Tibial artery (tissue), 4 donors: ENCODE measurements at regions not wholly inside any gene's neighbourhood (a gene's known extent, or its start where the extent isn't known, plus 50 kb on each side); places are given as distances from the start of the nearest gene placed in this dataset.

Experiments
- DNase-seq, 2 donors: peaks; one replicate each; pipeline ENCODE4 v3.0.0-alpha.2; 2019
- H3K27ac ChIP-seq, 2 donors: fragments of 200-600 bp; sonication (generic) in 1 of 2; 1 replicate in 1 of 2; 2 replicates in 1 of 2; pipeline ENCODE4 v1.5.1; 2018 to 2019; ENCODE audit warnings: mild to moderate bottlenecking in 1 of 2
- H3K27me3 ChIP-seq, 2 donors: fragments of 200-600 bp; sonication (generic) in 1 of 2; one replicate each; pipeline versions ENCODE4 v1.5.1 to v1.6.0; 2016 to 2019
- H3K36me3 ChIP-seq, 3 donors: fragments of 200-600 bp; sonication (generic) in 2 of 3; one replicate each; pipeline ENCODE4 v1.5.1; 2016 to 2019; ENCODE audit warnings: mild to moderate bottlenecking in 2 of 3
- H3K4me1 ChIP-seq, 4 donors: fragments of 200-600 bp; sonication (generic) in 2 of 4; 1 replicate in 3 of 4; 2 replicates in 1 of 4; pipeline ENCODE4 v1.5.1; 2016 to 2019
- H3K4me3 ChIP-seq, 2 donors: fragments of 200-600 bp; sonication (generic) in 1 of 2; 1 replicate in 1 of 2; 2 replicates in 1 of 2; pipeline ENCODE4 v1.5.1; 2018 to 2019; ENCODE audit warnings: mild to moderate bottlenecking in 2 of 2
- H3K9me3 ChIP-seq, 3 donors: fragments of 200-600 bp; sonication (generic) in 1 of 3; one replicate each; pipeline ENCODE4 v1.5.1; 2016 to 2019
- CTCF ChIP-seq, 2 experiments: fragments of 200-600 bp in 1 of 2; fragments of 450-650 bp in 1 of 2; IDR thresholded peaks; one replicate each; pipeline ENCODE4 v1.5.1; 2017 to 2019; ENCODE audit warnings: antibody characterized with exemption in 2 of 2, mild to moderate bottlenecking in 1 of 2, moderate library complexity in 1 of 2
- intact Hi-C: fragments of 100-400 bp; cut with DNase I; formaldehyde crosslinking; loops from one replicate; pipeline ENCODE4 v1.15.0; 2023; ENCODE audit warnings: low total_unique reads

- no peaks in the 10 kb centered on the region for H3K9me3 ChIP-seq
- H3K27ac ChIP-seq = no peak overlapping the region
- no peak for DNase-seq
- H3K27me3 ChIP-seq = peaks cover 0 to 90% of the 10 kb centered on the region in 2 donors
- no peak for TF ChIP-seq CTCF (IDR thresholded peaks at IDR 0.05)
- peaks cover 0 to 9% (median 6%) of the 10 kb centered on the region in 4 donors for H3K4me1 ChIP-seq
- no peak overlapping the region for H3K4me3 ChIP-seq
- intact Hi-C loops = no loop called here
- no peaks in the 10 kb centered on the region for H3K36me3 ChIP-seq
Observed at GRCh38 chr17:49910858-49911204, 58.2 kb upstream of the DLX4 start.

- no peak for TF ChIP-seq CTCF (IDR thresholded peaks at IDR 0.05)
- no peak overlapping the region for H3K27ac ChIP-seq
- no peak overlapping the region for H3K4me3 ChIP-seq
- no peaks in the 10 kb centered on the region for H3K9me3 ChIP-seq
- no peak for DNase-seq
- no peaks in the 10 kb centered on the region for H3K36me3 ChIP-seq
- intact Hi-C loops = no loop called here
- peaks cover 0 to 9% (median 6%) of the 10 kb centered on the region in 4 donors for H3K4me1 ChIP-seq
- peaks cover 0 to 86% of the 10 kb centered on the region in 2 donors for H3K27me3 ChIP-seq
Observed at GRCh38 chr17:49911719-49912118, 57.3 kb upstream of the DLX4 start.

- no peaks in the 10 kb centered on the region for H3K9me3 ChIP-seq
- peaks cover 0 to 9% (median 6%) of the 10 kb centered on the region in 4 donors for H3K4me1 ChIP-seq
- H3K36me3 ChIP-seq = no peaks in the 10 kb centered on the region
- peaks cover 0 to 68% of the 10 kb centered on the region in 2 donors for H3K27me3 ChIP-seq
- intact Hi-C loops = no loop called here
- H3K27ac ChIP-seq = no peak overlapping the region
- H3K4me3 ChIP-seq = no peak overlapping the region
- no peak for DNase-seq
- TF ChIP-seq CTCF (IDR thresholded peaks at IDR 0.05) = no peak
Observed at GRCh38 chr17:49913226-49914095, 55.5 kb upstream of the DLX4 start.

DNA sequence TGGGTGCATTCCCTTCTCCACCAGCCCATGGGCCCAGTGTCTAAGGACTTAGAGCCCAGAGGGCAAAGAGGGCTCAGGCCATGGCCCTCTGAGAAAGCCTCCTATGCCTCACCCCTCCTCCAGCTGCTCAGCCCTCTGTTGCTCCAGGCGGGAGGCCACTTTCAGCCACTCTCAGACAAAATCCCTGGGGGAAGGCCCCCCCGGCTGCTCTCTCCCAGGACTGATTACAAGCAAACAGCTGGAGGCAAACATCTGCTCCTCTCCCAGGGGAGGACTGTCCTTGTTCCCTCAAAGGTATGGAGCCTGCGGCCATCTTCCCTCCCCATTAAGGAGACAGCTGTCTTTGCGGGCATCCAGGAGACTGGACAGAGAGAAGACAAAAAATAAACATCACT, 54.9 kb upstream of the DLX4 start:
- peaks cover 0 to 9% (median 6%) of the 10 kb centered on the region in 4 donors for H3K4me1 ChIP-seq
- intact Hi-C loops = no loop called here
- no peak overlapping the region for H3K4me3 ChIP-seq
- peaks cover 0 to 62% of the 10 kb centered on the region in 2 donors for H3K27me3 ChIP-seq
- H3K9me3 ChIP-seq = no peaks in the 10 kb centered on the region
- no peak for DNase-seq
- no peak for TF ChIP-seq CTCF (IDR thresholded peaks at IDR 0.05)
- H3K36me3 ChIP-seq = no peaks in the 10 kb centered on the region
- no peak overlapping the region for H3K27ac ChIP-seq

GRCh38 chr17:49914664-49915063, 54.3 kb upstream of the DLX4 start:
- peaks cover 0 to 56% of the 10 kb centered on the region in 2 donors for H3K27me3 ChIP-seq

More at GRCh38 chr17:49914664-49915063, 54.3 kb upstream of the DLX4 start:
- DNase-seq = no peak
- intact Hi-C loops = no loop called here
- no peaks in the 10 kb centered on the region for H3K36me3 ChIP-seq
- peaks cover 0 to 9% (median 6%) of the 10 kb centered on the region in 4 donors for H3K4me1 ChIP-seq
- H3K9me3 ChIP-seq = no peaks in the 10 kb centered on the region
- no peak overlapping the region for H3K27ac ChIP-seq
- no peak for TF ChIP-seq CTCF (IDR thresholded peaks at IDR 0.05)
- H3K4me3 ChIP-seq = no peak overlapping the region
